ENCODE measurements at regions not wholly inside any gene's neighbourhood (a gene's known extent, or its start where the extent isn't known, plus 50 kb on each side); places are given as distances from the start of the nearest gene placed in this dataset.

DNA sequence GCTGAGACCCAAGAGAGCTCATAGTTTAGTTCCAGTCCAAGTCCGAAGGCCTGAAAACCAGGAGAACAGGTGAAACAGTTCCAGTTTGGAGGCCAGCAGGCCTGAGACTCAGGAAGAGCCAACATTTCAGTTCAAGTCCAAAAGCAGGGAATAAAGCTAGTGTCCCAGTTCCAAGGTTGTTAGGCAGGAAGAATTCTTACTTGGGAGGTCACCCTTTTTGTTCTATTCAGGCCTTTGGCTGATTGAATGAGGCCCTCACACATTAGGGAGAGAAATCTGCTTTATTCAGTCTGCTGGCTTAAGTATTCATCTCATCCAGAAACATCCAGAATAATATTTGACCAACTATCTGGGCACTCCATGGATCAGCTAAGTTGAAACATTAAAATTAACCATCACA lies 294.6 kb downstream of the PCNX1 start:
- no peaks in the 10 kb centered on the region for H3K9me3 ChIP-seq
- no peaks in the 10 kb centered on the region for H3K36me3 ChIP-seq
- no peak for ATAC-seq
- intact Hi-C loops (cut with DNase I) = no loop called here
- no peaks in the 10 kb centered on the region for H3K4me1 ChIP-seq
- H3K27ac ChIP-seq = no peak overlapping the region
- no peak overlapping the region for H3K4me3 ChIP-seq
- WGBS (ENCODE audit: insufficient coverage, low coverage, low lambda C conversion rate, missing lambda C conversion rate) = 80% methylated on average over 1 of the region's 1 CpG
- no peaks in the 10 kb centered on the region for H3K27me3 ChIP-seq
- no peak for DNase-seq
- TF ChIP-seq, protein P1, sequence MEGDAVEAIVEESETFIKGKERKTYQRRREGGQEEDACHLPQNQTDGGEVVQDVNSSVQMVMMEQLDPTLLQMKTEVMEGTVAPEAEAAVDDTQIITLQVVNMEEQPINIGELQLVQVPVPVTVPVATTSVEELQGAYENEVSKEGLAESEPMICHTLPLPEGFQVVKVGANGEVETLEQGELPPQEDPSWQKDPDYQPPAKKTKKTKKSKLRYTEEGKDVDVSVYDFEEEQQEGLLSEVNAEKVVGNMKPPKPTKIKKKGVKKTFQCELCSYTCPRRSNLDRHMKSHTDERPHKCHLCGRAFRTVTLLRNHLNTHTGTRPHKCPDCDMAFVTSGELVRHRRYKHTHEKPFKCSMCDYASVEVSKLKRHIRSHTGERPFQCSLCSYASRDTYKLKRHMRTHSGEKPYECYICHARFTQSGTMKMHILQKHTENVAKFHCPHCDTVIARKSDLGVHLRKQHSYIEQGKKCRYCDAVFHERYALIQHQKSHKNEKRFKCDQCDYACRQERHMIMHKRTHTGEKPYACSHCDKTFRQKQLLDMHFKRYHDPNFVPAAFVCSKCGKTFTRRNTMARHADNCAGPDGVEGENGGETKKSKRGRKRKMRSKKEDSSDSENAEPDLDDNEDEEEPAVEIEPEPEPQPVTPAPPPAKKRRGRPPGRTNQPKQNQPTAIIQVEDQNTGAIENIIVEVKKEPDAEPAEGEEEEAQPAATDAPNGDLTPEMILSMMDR (IDR thresholded peaks at IDR 0.05) = no peak
- no peak for TF ChIP-seq POLR2A (IDR thresholded peaks at IDR 0.05)

DNA sequence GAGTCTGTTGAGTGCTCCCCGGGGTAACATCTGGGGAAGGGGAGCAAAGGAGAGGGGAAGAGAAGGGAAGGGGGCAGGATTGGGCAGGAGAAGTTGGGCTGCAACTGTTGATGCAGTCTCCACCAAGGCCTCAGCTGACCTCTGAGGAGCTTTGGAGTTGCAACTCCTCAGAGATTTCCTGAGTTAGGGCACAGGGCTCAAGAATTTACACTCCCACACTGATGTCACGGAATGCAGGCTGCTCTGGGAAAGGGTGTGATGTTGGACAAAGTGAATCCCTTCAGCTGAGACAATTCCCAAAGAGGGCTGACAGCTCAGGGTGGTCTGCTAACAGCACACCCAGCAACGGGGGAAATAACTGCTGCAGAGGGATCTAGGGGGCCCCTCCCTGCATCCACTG lies 295.6 kb downstream of the PCNX1 start:
- intact Hi-C loops (cut with DNase I) = no loop called here
- Histone ChIP-seq H3K27ac (no peak overlapping the region), H3K27me3 (no peaks in the 10 kb centered on the region), H3K4me1 (no peaks in the 10 kb centered on the region), H3K36me3 (no peaks in the 10 kb centered on the region), H3K9me3 (no peaks in the 10 kb centered on the region), H3K4me3 (no peak overlapping the region)
- 28% methylated on average over 3 of the region's 3 CpGs for WGBS (ENCODE audit: insufficient coverage, low coverage, low lambda C conversion rate, missing lambda C conversion rate)
- ATAC-seq = no peak
- TF ChIP-seq, protein P1 (IDR thresholded peaks at IDR 0.05) = no peak
- no peak for TF ChIP-seq POLR2A (IDR thresholded peaks at IDR 0.05)
- no peak for DNase-seq

DNA sequence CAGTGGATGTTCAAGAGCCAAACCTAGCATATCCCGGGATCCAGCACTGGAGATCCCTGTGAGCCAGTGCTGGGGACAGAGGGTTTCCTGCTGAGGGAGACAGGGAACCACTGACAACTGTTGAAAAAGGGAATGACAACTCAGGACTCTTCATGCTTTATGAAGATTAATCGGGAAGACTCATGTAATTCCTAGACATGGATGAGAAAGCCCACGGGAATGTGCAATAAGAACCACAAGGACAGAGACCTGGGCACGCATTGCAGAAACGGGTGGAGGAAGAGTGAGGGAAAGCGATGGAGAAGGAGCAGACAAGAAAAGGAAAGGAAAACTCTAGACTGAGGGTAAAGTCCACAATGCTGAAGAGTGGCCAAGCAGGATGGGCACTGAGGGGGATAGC lies 296.0 kb downstream of the PCNX1 start:
- no peaks in the 10 kb centered on the region for H3K36me3 ChIP-seq
- 72% methylated on average over 6 of the region's 6 CpGs for WGBS (ENCODE audit: insufficient coverage, low coverage, low lambda C conversion rate, missing lambda C conversion rate)
- H3K27me3 ChIP-seq = no peaks in the 10 kb centered on the region
- DNase-seq = no peak
- no peaks in the 10 kb centered on the region for H3K9me3 ChIP-seq
- no peak overlapping the region for H3K27ac ChIP-seq
- ATAC-seq = no peak
- intact Hi-C loops (cut with DNase I) = no loop called here
- H3K4me3 ChIP-seq = no peak overlapping the region
- TF ChIP-seq, protein P1 (IDR thresholded peaks at IDR 0.05) = no peak
- no peak for TF ChIP-seq POLR2A (IDR thresholded peaks at IDR 0.05)
- no peaks in the 10 kb centered on the region for H3K4me1 ChIP-seq

DNA sequence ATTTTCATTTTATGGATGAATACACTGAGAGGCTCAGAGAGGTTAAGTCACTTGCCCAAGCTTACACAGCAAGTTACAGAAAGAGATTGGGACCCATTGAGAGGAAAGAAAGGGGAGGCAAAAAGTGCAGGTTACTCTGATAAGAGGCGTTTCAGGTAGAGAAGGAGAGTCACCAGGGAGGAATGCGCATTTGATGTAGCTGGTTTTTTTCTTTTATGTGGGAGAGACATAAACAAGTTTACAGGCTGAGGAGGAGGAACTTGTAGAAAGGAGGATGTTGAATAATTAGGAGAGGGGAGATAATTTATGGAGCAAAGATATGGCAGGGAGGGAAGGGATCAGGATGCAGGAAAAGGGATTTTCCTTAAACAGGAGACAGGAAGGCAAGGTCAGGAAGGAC lies 297.0 kb downstream of the PCNX1 start:
- ATAC-seq = no peak
- 22% methylated on average over 2 of the region's 2 CpGs for WGBS (ENCODE audit: insufficient coverage, low coverage, low lambda C conversion rate, missing lambda C conversion rate)
- Histone ChIP-seq H3K27me3 (no peaks in the 10 kb centered on the region), H3K36me3 (no peaks in the 10 kb centered on the region), H3K27ac (no peak overlapping the region), H3K4me1 (no peaks in the 10 kb centered on the region), H3K9me3 (no peaks in the 10 kb centered on the region), H3K4me3 (no peak overlapping the region)
- no peak for DNase-seq
- intact Hi-C loops (cut with DNase I) = no loop called here
- TF ChIP-seq, protein P1 (IDR thresholded peaks at IDR 0.05) = no peak
- no peak for TF ChIP-seq POLR2A (IDR thresholded peaks at IDR 0.05)

DNA sequence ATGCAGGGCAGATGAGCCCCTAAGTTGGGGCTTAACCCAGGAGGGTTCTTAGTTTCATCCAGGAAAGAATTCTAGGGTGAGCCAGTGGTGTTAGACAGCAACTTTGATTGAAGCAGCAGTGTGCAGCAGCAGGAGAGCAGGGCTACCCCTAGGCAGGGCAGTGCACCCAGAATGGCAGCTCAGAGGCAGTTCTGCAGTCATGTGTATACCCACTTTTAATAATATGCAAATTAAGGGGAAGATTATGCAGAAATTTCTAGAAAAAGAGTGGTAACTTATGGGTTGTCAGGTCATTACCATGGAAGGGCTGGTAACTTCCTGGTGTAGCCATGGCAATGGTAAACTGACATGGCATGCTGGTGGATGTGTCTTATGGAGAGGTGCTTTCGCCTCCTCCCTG lies 297.5 kb downstream of the PCNX1 start:
- H3K4me1 ChIP-seq = no peaks in the 10 kb centered on the region
- TF ChIP-seq, protein P1 (IDR thresholded peaks at IDR 0.05) = no peak
- TF ChIP-seq POLR2A (IDR thresholded peaks at IDR 0.05) = no peak
- no peak for DNase-seq
- H3K27ac ChIP-seq = no peak overlapping the region
- H3K36me3 ChIP-seq = no peaks in the 10 kb centered on the region
- H3K9me3 ChIP-seq = no peaks in the 10 kb centered on the region
- no peak for ATAC-seq
- no peak overlapping the region for H3K4me3 ChIP-seq
- no peaks in the 10 kb centered on the region for H3K27me3 ChIP-seq
- intact Hi-C loops (cut with DNase I) = no loop called here
- no CpG with 5 or more reads among the region's 1 CpG for WGBS (ENCODE audit: insufficient coverage, low coverage, low lambda C conversion rate, missing lambda C conversion rate)

All from right lobe of liver (tissue), 6 donors.